Iris pigment epithelial cell (primary cell): ENCODE measurements at regions not wholly inside any gene's neighbourhood (a gene's known extent, or its start where the extent isn't known, plus 50 kb on each side); places are given as distances from the start of the nearest gene placed in this dataset.
"Not testable (repeated sequence)": the region's sequence is repeated elsewhere in the genome, so short reads cannot be mapped to it uniquely, and the experiment has no call there.

ENCODE experiments used
- DNase-seq: peaks from one replicate; pipeline ENCODE4 v3.0.0-alpha.2; 2011; ENCODE audit warnings: low read depth

GRCh38 chr5:153237671-153238332 is 252.7 kb upstream of the GRIA1 start:
- peak; percentile 1 for DNase-seq

- no peak for DNase-seq
These were observed 233.1 kb upstream of the GRIA1 start for GRCh38 chr5:153257381-153257780.

GRCh38 chr5:153258469-153258868 is 232.0 kb upstream of the GRIA1 start:
- no peak for DNase-seq

GRCh38 chr5:153267506-153267905 is 223.0 kb upstream of the GRIA1 start:
- DNase-seq = peak; percentile 2

- DNase-seq = no peak
These were observed 214.8 kb upstream of the GRIA1 start for GRCh38 chr5:153275695-153276094.

DNA sequence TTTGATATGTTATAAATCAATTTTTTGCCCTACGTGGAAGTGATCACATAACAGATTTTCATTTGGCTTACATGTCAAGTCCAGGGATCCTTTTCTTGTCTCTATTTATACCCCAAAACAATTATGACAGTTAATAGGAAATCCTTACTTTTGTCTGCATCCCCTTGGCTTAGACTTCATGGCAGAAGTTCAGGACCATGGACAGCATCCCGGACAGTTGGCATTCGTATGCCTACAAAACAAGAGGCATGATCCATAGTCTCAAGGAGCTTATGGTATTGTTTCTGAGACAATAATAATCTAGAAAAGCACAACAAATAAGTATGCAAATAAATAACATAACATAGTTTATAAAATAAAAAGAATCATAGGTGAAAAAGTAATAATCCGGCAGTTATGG is 214.3 kb upstream of the GRIA1 start:
- DNase-seq = peak; percentile 15

GRCh38 chr5:153296251-153296844 is 194.1 kb upstream of the GRIA1 start:
- not testable (repeated sequence) for DNase-seq

DNA sequence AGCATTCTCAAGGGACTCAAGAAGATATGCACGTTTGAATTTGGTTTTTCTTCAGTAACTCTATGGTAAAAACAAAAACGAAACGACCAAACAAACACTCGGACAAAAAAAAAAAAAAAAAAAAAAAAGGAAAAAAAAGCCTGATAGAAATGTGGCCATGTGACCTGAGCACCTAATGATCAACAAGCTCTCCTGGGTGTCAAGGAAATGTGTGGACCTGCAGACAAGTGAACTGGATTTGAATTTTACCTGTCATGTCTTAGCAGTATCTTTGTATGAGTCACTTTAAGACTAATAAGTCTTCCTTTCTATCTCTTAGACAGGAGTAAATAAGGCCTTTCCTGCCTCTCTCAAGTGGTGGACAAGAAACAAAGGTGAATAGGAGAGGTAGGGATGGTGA is 190.6 kb upstream of the GRIA1 start:
- DNase-seq = no peak

GRCh38 chr5:153308282-153308681 is 182.2 kb upstream of the GRIA1 start:
- no peak for DNase-seq

DNA sequence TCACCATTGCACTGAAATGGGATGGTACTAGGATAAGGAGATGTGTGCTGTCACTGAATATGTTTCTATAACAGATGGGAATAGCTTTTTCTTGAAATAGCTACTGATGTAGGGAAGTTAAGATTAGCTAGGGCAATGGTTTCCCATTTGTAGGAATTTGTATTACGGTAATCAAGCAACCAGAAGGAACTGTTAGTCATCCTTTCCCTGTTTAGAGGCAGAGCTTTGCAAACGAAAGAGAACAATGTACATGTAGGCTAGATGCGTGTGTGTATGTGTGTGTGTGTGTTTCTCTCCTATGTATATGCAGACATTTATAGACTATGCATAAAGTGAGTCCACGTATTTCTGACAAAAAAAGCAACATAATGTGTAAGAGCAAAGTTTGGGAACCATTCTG is 171.9 kb upstream of the GRIA1 start:
- DNase-seq = no peak

- no peak for DNase-seq
These were observed 169.0 kb upstream of the GRIA1 start for GRCh38 chr5:153321478-153321877.

DNA sequence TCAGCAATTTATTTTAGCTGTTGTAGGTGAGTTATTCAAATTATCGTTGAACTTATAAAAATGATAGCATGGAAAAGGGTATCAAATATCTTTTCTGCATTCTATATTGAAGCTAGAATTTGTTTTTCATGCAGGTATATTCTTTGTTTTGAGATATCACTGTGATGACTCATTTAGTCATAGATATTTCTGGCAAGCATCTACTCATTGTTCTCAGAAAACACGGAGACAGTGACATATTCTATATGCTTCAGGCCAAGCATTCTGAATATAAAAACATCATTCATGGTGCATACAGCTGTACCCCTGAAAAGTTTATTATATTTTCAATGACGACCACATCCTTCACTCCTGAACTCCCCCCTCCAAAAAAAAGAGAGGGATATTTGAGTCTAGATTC is 150.3 kb upstream of the GRIA1 start:
- no peak for DNase-seq

- no peak for DNase-seq
These were observed 149.7 kb upstream of the GRIA1 start for GRCh38 chr5:153340738-153341137.

DNA sequence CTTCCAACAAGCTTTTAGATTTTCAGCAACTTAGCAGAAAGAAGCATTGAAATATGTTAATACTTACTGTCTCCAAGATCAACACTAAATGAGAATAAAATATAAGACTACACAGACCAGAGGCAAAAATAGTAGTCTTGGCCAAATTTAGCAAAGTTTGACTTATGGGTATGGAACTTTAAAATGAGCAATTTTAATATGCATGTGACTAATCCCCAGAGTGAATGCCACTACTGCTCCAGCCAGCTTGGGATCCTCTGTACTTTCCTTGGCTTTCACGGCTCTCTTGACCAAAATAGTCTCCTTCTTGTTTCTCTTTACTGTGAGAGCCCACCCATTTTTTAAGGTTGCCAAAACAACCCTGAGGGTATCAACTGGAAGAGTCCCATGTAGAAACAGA is 148.0 kb upstream of the GRIA1 start:
- no peak for DNase-seq

DNA sequence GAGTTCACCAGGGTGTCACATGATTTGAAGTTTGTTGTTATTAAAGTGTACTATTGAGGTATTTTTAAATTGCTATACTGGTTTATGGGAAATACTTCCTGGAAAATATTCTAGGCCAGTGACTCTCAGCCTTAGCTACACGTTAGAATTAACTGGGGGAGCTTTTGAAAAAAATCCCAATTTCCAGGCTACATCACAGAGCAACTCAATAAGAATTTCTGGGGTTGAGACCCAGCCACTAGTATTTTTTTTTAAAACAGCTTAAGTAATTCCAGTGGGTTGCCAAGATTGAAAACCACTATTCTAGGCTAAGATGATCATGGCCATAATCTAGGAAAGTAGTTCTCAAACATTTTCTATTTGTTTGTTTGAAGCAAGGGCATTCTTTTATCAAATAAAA is 142.9 kb upstream of the GRIA1 start:
- DNase-seq = no peak

DNA sequence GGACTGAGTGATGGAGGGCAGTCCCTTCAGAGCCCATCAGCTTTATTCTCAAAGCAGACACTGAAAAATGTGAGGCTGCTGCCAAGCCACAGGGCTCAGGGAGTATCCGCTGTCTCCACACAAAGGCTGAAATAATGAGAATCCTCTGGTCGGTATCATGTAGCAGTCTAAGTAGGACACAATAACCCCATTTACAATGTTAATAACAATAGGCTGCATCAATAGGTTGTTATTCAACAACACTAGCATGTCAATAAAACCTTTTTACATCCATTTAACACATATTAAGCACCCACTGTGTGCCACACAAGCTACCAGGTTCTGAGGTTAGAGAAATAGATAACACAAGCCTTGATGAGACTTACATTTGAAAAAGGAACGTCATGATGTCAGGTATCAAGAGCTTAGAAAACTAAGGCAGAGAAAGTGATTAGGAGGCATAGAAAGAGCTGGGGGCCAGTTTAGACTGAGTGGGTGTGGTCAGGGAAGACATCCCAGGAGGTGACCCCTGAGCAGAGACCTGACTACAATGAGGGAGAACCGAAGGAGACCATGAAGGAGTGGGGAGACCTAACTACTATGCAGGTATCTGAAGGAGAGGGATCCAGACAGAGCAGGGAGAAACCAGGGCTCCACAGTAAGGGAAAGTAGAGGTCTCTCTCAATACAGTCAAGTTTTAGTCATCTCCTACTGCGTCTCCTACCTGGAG is 140.1 kb upstream of the GRIA1 start:
- DNase-seq = no peak

- DNase-seq = no peak
These were observed 137.7 kb upstream of the GRIA1 start for GRCh38 chr5:153352685-153353219.

DNA sequence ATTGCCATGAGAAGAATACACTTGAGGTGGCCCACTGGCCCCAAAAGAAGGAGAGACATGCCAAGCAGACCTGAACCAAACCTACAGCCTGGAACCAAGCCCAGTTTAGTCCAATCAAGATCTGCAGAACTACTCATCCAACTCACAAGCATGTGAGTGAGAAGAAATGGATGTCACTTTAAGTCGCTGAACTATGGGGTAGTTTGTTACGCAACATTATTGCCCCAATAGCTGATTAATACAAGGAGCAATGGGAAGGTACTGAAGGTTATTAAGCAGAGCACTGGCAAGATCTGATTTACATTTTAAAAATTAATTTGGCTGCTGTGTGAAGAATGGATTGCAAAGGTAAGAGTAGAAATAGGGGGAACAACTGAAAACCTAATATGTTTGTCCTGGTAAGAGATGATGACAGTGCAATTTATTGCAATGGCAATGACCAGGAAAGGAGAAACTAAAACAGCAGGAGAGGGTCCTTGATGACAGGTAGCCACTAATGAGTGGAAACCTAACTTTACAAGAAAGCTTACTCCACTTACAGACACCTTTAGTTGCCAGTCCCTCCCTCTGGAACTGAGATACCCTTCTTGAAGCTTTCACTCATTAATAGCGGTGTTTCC is 132.9 kb upstream of the GRIA1 start:
- DNase-seq = no peak

GRCh38 chr5:153358315-153358976 is 132.0 kb upstream of the GRIA1 start:
- DNase-seq = no peak

GRCh38 chr5:153360860-153361259 is 129.6 kb upstream of the GRIA1 start:
- no peak for DNase-seq

GRCh38 chr5:153361735-153362409 is 128.6 kb upstream of the GRIA1 start:
- DNase-seq = no peak

DNA sequence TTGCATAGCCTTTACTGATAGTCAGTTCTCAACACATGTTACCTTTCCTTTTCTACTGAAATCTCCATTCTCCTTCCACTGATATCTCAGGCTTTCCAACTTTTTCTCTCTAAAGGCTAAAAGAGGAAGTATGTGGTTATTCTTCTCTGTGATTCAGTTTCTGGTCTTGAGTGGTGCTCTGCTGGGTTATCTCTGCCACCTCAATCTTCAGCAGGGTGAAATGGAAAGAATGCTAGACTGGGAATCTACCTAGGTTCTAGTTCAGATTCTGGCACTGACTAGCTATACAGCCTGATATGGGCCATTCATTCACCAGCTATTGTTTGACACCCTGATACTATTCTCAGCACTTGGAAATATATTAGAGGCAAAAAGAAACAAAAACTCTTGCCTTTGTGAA is 124.9 kb upstream of the GRIA1 start:
- DNase-seq = no peak
